ENCODE measurements at regions not wholly inside any gene's neighbourhood (a gene's known extent, or its start where the extent isn't known, plus 50 kb on each side); places are given as distances from the start of the nearest gene placed in this dataset.

DNA sequence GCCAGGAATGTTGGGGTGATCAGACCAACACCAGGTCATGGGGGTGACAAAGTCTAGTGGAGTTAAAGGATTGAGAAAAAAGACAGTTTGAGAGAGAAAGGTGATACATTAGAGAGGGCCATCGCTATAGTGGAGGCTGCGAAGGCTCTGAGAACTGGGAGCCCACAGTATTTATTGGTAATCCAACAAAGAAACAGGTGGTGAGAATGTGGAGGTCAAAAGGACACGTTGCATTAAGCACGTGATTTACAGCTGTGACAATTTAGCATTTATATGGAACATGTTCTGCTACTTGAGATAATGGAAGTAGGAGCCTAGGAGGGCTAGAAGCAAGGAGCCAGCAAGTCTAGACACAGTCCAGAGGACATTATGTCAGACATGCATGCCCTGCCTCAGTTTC, 2086.5 kb upstream of the C9orf72 start:
- DNase-seq: no peak

DNA sequence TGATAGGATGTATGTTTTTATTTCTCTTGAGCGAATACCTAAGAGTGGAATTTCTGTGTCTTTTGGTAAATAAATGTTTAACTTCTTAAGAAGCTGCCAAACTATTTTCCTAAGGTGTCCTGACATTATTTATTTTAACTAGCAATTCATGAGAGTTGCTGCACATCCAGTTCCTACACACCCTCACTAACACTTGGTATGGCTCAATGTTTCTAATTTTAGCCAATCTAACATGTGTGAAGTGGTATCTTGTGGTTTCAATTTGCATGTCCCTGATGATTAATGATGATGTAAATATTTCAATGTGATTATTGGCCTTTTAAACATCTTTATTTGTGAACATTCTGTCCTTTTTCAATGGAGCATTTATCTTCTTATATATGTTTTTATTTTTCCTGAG, 2095.5 kb upstream of the C9orf72 start:
- DNase-seq: no peak

DNA sequence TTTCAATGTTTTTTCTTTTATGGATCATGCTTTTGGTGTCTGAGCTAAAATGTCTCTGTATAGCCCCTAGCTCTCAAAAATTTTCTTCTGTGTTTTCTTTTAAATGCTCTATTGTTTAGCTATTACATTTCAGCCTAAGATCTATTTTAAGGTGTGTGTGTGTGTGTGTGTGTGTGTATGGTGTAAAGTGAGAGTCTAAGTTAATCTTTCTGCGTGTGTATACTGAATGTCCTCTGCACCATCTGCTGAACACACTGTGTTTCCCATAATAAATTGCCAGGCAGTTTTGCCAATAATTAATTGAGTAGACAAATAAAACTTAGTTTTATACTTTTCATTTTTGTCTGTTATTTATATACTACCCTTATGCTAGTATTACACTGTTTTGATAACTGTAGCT, 2096.3 kb upstream of the C9orf72 start:
- no peak for DNase-seq

DNA sequence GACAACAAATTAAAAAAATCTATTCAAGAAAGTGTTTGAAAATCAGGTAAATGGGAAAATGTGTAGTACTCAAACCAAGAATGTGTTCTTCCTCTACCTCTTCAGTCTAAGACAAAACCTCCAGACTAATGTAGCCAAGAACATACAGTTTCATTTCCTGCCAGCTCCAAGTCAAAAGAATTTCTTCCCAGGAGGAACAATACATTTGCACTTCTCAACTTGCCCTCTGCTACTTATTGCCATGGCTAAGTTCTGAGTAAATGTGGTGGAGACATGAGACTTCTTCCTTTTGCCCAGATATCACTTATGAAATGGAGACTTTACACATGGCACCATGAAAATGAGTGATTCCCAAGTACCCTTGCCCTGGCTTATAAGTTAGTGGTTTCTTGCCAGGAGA, 2112.2 kb upstream of the C9orf72 start:
- no peak for DNase-seq

DNA sequence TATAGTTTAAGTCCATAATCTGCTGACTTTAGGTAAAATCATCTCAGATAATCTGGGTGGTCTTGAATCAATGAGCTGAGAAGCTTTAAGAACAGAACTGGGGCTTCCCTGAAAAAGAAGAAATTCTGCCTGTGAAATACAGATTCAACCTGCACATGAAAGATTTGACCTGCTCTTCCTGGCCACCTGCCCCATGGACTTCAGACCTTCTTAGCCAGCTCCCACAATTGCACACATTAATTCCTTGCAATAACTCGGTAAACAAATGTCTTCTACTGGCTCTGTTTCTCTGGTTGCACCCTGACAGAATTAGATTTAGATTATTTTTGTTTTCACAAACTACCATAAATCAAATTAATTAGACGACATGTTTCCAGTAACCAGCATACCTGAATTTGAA, 2117.9 kb upstream of the C9orf72 start:
- DNase-seq: no peak

DNA sequence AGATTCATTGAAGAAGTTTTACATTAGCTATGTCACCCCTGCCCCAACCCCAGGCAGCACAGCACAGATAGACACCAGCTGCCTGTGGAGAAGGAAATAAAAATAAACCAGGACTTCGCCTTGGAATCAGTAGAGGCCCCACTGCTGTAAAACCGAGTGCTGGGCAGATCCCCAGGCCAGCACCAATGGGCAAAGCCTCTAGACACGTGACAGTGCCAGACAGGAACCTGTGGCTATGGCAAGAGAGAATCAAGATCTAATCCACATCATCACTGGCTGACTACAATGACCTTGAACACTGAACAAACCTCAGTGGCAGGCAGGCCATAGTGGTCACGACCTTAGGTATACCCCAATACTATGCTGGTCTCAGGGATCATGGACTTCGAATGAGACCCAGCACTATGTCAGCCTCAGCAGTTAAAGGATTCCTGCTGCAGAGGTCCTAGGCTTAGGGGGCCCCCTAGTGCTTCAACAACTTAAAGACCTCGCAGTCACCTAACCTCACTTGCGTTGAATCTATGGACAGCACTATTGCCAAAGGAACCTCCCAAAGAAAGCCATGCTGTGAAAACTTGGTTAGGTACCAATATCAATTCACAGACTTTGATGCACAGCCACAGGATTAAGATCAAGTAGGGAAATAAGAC, 2118.6 kb upstream of the C9orf72 start:
- DNase-seq: no peak

GRCh38 chr9:29697011-29697410, 2123.7 kb upstream of the C9orf72 start:
- DNase-seq: no peak

GRCh38 chr9:29701559-29701958, 2128.3 kb upstream of the C9orf72 start:
- DNase-seq: no peak

GRCh38 chr9:29701971-29702370, 2128.7 kb upstream of the C9orf72 start:
- DNase-seq: no peak

DNA sequence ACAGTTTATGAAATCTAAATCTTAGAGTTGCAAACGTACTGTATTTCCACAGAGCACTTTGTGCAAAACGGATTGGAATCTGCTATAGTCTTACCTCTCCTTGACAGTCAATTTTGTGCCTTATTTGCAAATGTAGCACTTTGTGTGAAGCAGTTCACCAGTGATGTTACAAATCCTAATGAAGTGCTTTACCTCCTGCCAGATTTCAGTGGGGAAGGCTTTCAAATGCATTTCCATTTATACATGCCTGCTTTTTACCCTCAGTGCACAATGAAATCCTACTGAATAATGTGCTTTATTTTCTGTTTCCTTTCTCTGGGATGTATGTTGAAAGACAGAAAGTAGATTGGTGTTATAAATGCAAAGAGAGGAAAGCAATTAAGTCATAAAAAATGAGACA, 2141.6 kb upstream of the C9orf72 start:
- DNase-seq: no peak

DNA sequence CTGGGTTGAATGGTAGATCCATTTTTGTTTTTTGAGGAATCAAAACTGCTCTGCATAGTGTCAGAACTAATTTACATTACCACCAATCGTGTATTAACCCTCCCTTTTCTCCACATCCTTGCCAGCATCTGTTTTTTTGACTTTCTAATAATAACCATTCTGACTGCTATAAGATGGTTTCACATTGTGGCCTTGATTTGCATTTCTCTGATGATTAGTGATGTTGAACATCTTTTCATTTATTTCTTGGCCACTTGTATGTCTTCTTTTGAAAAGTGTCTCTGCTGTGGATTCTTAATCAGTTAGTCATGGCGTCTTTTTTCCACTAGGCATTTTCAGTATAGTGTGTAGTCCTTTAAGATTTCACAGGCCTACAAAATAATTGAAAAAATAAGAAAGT, 2144.3 kb upstream of the C9orf72 start:
- DNase-seq: no peak

GRCh38 chr9:29730163-29730562, 2156.9 kb upstream of the C9orf72 start:
- no peak for DNase-seq

- no peak for DNase-seq
Measured at GRCh38 chr9:29740518-29740917, 2167.2 kb upstream of the C9orf72 start.

GRCh38 chr9:29741169-29741568, 2167.9 kb upstream of the C9orf72 start:
- no peak for DNase-seq

DNA sequence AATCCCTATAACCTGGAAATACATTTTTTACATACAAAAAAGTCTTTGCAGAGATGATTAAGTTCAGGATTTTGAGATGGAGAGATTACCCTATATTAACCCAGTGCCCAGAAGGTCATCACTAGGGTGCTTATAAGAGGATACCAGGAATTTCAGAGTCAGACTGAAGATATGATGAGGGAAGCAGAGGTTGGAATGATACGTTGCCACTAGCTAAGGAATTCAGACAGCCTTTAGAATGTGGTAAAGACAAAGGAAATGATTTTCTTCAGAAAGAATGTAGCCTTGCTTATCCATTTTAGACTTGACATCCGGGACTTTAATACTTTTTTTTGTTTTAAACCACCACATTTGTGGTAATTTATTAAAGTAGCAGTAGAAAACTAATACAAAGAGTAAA, 2176.8 kb upstream of the C9orf72 start:
- no peak for DNase-seq

GRCh38 chr9:29751226-29751625, 2177.9 kb upstream of the C9orf72 start:
- no peak for DNase-seq

DNA sequence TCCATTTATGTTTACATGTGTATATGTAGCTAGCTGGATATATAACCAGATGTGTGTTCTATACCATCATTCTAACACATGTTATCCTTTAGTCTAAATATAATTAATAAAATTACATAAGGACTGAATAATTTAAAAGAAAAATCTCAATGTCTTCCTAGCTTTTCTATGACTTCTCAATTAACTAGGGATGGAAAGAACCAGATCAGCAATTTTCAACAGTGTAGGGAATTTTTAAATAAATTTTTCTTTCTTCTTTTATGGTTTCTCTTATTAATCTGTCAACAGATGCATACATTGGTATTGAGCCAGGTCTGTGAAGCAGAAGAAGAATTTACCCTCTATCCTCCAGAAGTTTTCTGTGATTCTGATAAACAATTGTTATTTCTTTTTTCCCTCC, 2180.4 kb upstream of the C9orf72 start:
- DNase-seq: no peak

GRCh38 chr9:29769019-29769418, 2195.7 kb upstream of the C9orf72 start:
- no peak for DNase-seq

DNA sequence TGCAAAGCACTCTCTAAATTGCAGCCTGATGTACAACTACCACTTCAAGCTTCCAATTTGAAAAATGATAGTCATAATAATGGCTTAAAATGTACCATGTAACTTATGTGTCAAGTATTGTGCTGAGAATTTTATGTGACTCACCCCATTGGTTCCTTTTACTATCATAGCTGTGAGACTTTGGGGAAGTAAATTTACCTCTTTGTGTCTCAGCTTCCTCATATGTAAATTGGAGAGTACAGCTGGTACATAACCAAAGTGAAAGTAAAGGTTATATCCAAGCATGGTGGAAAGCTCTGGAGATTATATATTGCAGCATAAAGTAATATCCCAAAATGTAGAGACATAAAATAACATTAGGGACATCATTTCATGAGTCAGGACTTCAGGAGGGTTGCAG, 2200.4 kb upstream of the C9orf72 start:
- DNase-seq: no peak

- no peak for DNase-seq
Measured at GRCh38 chr9:29775491-29775890, 2202.2 kb upstream of the C9orf72 start.

DNA sequence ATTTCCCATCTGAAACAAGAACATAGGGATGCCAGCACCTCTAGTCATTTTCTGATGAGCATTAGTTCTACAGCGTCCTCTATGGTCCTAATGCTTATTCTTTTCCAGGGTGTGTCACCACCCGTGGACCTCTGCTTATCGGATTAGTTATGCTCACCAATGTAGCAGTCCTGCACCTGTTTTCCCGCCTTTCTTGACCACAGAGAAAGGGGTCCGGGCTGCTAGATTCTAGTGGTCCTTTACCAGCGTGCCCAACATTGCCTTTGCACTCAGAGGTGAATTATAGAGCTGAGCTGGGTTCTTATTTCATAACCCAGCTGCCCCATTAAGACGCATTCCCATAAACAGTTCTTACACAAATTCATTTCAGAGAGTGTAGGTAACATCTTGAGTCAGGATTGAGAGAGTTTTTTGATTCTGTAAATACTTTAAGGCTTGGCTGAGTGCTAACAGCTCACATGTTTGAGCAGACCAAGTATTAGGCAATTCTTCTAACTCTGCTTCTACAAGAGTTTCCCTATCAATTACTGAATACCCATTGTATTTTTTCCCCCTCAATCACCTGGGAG, 2205.1 kb upstream of the C9orf72 start:
- no peak for DNase-seq

- no peak for DNase-seq
Measured at GRCh38 chr9:29793970-29794369, 2220.7 kb upstream of the C9orf72 start.

DNA sequence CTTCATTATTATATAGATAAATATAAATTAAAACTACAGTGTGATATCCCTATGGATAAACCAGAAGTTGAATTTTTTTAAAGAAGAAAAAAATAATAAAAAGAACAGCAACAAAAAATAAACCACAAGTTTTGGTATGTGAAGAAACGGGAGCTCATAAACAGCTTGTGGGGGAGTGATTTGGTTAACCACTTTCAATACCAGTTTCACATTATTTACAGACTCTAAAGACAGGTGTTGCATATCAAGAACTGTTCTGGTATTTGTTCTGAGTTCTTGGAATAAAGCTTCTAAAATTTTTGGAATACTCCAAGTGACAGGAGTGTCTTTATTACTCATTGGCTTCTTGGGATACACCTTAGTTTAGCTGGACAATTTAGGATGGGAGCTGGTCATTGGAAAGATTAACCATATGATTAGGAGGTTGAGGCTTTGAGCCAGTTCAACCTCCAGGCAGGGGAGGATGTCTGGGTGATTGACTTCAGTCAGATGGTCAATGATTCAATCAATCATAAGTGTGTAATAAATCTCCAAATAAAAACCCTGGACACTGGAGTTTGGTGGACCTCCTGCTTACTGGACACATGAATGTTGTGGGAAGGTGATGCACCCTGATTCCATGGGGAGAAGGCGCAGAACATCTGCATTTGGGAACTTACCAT, 2223.1 kb upstream of the C9orf72 start:
- DNase-seq: no peak

GRCh38 chr9:29798599-29798998, 2225.3 kb upstream of the C9orf72 start:
- DNase-seq: no peak

DNA sequence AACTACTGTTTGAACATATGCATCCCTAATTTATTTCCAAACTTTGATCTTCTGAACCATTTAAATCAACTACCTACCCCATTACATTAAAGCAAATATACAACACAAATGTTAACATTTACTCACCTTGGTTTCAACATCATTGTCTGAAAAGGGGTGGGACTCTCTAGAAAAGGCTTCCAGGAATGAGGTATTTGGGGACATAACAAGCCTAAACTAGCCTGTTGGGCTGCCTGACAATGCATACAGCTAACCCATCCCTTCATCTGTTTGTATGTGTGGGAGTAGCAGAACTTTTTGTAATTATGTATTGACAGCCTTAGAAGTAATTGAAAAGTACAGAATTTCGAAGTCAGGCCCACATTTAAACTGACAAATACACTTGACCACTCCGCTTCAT, 2225.9 kb upstream of the C9orf72 start:
- DNase-seq: no peak
